GM18868 (cell line): ENCODE measurements at regions not wholly inside any gene's neighbourhood (a gene's known extent, or its start where the extent isn't known, plus 50 kb on each side); places are given as distances from the start of the nearest gene placed in this dataset.

ENCODE experiments used
- ATAC-seq: cut with Tn5 transposase; IDR thresholded peaks from one replicate; pipeline ENCODE4 v1.9.1; 2021; ENCODE audit warnings: mild to moderate bottlenecking, moderate library complexity; ENCODE audit not compliant: unreplicated experiment

- ATAC-seq, result no peak
Measured at GRCh38 chr17:36885153-36885735, 52.0 kb upstream of the LHX1 start.

- no peak for ATAC-seq
Measured at GRCh38 chr17:36885771-36886377, 51.4 kb upstream of the LHX1 start.
